ENCODE measurements at regions not wholly inside any gene's neighbourhood (a gene's known extent, or its start where the extent isn't known, plus 50 kb on each side); places are given as distances from the start of the nearest gene placed in this dataset.
A peak's percentile ranks its signal among the peaks of the same experiment; 100 is the strongest.

DNA sequence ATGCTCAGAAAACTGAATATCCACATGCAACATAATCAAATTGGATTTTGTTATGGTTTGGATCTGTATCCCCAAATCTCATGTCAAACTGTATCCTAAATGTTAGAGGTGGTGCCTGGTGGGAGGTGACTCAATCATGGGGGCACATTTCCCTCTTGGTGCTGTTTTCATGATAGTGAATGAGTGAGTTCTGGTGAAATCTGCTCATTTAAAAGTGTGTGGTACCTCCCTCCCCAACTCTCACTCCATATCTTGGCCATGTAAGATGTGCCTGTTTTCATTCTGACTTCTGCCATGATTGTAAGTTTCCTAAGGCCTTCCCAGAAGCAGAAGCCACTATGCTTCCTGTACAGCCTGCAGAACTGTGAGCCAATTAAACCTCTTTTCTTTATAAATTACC lies 239.6 kb upstream of the KLF14 start:
- DNase-seq, result no peak

DNA sequence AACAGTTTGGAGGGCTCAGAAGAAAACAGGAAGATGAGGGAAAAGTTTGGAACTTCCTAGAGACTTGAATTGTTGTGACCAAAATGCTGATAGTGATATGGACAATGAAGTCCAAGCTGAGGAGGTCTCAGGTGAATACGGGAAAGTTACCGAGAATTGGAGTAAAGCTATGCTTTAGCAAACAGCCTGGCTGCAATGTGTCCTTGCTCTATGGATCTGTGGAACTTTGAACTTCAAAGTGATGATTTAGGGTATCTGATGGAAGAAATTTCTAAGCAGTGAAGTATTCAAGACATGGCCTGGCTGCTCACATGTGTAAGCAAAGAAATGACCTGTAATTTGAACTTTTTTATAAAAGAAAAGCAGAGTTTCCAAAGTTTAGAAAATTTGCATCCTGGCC lies 240.2 kb upstream of the KLF14 start:
- DNase-seq, result no peak

DNA sequence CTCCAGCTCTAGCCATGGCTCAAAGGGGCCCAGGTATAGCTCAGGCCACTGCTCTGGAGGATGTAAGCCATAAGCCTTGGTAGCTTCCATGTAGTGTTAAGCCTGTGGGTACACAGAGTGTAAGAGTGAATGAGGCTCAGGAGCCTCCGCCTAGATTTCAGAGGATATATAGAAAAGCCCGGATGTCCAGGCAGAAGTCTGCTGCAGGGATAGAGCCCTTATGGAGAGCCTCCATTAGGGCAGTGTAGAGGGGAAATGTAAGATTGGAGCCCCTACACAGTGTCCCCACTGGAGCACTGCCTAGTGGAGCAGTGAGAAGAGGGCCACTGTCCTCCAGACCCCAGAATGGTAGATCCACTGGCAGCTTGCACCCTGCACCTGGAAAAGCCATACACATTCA lies 240.8 kb upstream of the KLF14 start:
- DNase-seq, result no peak

DNA sequence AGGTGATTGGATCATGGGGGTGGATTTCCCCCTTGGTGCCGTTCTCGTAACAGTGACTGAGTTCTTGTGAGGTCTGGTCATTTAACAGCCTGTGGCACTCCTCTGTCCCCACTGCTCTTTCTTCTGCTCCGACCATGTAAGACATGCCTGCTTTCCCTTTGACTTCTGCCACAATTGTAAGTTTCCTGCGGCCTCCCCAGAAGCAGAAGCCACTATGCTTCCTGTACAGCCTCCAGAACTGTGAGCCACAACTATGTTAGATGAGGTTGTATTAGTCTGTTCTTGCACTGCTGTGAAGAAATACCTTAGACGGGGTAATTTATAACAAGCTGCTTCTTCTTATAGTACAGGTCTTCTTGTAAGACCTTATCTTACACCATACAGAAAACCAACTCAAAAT lies 241.7 kb upstream of the KLF14 start:
- no peak for DNase-seq

- DNase-seq, result peak; percentile 38
These were observed 248.2 kb upstream of the KLF14 start for GRCh38 chr7:130982160-130982638.

DNA sequence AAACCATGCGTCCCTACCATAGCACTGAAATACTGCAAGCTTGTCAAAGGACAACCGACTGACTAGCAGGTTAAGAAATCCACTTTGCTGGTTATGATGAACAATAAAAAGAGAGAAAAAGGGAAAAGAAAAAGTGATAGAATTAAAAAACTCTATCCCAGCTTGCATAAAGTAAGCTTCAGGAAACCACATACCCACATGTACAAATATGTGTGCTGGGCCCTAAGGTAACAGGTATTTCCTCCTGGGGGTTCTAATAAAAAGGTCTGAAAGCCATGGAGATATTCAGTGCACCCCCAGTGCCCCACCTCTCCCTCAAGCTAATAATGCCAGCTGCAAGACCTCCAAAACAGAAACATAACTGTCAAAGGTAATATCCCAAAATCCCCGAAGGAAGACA lies 248.6 kb upstream of the KLF14 start:
- DNase-seq, result no peak

GRCh38 chr7:130985361-130985760 lies 251.4 kb upstream of the KLF14 start:
- no peak for DNase-seq

DNA sequence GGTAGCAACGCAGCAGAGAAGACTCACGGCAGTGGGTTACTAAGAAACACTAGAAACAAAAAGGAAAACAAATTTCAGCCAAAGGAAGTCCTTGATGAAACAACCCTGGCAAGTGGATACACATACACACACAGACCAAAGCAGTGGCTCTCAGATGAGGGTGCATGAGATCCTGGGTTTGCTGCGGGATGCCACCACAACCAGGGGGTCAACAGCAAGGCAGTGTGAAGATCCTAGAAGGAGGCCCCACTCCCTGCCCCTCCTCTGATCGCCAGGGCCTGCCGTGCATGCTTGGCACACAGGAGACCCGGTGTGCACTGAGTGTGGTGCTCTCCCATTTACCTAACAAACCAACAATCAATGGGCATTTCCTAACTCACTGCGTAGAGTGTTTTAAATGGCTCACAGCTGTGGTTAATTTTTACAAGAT lies 252.3 kb upstream of the KLF14 start:
- no peak for DNase-seq

DNA sequence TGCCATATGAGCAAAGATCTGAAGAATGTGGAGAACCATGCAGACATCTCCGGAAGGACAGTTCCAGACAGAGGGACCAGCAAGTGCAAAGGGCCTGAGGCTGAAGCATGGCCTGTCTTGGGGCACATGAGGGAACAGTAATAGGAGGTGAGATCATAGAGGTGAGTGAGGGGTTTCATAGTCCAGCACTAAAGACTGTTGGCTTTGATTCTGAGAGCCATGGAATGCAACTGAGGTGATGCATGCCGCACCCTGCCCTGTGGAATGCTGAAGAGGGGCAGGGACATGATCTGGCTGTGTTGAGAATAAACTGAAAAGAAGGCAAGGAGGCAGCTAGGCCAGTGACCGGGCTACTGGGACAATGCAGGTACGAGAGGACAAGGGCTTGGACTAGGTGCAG lies 253.1 kb upstream of the KLF14 start:
- no peak for DNase-seq

- DNase-seq, result no peak
These were observed 254.4 kb upstream of the KLF14 start for GRCh38 chr7:130988443-130988842.

DNA sequence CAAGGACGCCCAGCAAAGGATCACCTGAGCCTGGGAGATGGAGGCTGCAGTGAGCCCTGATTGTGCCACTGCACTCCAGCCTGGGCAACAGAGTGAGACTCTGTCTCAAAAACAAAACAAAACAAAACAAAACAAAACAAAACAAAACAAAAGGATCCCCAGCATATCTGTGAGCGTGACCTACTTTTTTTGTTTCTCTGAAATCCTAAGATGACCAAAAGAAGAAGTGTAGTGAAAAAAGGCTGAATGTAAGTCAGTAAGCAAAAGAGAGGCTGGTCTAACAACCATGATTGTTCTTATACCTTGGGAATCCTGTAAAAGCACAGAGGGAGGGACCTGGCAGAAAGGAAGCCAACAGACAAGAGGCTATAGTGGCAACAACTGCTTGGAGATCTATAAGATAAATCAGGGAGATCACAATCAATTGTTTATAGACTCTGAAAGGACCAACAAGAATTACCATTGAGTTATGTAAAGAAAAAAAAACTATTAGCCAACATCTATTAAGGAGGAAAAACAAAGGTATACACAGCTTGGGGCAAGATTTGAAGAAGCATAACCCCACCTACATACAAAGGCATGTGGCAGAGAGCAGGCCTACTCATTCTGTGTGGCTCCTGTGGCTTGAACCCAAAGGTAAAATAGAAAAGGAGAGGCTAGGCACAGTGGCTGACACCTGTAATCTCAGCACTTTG lies 255.2 kb upstream of the KLF14 start:
- DNase-seq, result no peak

- DNase-seq, result no peak
These were observed 256.3 kb upstream of the KLF14 start for GRCh38 chr7:130990178-130990832.

DNA sequence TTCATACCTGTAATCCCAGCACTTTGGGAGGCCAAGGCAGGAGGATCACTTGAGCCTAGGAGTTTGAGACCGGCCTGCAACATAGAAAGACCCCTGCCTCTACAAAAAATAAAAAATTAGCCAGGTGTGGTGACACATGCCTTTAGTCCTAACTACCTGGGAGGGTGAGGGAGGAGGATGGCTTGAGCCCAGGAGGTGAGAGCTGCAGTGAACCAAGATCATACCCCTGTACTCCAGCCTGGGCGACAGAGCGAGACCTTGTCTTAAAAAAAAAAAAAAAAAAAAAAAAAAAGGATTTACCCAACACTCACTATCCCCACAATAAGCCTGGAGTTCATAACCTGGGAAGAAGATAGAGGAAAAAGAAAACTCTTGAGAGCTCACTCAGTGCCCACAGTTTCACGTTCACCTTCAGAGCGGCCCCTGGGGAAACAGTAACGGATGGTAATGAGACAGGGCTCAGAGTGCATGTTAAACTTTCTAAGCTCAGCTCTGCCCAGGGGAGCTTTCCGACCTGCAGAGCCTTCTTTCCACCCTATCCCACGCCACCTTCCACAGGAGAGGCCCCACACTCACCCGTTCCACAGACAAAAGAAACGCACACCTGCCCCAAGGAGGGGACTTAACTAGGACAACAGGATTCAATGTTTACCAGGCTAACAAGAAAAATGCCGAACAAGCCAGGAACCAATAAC lies 259.8 kb upstream of the KLF14 start:
- DNase-seq, result no peak

- no peak for DNase-seq
These were observed 260.5 kb upstream of the KLF14 start for GRCh38 chr7:130994378-130995115.

DNA sequence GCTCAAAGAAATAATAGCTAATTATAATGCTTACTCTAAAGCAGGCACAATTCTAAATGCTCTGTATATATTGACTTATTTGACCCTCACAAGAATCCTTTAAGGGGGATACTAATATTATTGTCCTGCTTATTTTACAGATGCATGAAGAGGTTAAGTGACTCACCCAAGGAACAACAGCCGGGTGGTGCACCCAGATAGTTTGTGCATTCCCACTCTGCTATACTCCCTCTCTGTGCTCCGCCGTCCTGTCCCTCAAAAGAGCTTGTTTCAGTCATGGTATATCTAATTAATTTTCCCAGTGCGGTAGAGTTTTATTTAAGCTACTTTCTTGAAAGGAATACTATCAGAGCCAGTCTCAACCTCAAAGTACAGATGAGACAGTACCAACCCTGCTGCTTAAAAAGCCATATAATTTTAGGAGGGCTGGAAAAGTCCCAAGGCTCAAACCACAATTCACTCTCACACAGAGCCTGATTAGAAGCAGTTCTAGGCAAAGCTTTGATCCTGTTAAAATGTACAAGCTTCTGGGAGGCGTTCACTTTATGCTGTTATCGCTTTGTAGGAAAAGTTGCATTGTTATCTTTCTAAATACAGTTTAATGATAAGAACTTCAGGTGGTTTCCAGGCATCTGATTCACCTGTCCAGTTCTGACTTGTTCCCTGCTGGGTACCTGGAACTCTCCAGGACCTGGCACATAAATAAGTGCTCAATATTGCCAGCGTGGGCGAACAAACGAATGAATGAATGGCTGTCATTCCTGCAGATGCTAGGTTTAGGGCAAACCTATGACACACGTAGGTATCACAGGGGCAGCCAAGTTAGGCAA lies 261.5 kb upstream of the KLF14 start:
- DNase-seq, result no peak

DNA sequence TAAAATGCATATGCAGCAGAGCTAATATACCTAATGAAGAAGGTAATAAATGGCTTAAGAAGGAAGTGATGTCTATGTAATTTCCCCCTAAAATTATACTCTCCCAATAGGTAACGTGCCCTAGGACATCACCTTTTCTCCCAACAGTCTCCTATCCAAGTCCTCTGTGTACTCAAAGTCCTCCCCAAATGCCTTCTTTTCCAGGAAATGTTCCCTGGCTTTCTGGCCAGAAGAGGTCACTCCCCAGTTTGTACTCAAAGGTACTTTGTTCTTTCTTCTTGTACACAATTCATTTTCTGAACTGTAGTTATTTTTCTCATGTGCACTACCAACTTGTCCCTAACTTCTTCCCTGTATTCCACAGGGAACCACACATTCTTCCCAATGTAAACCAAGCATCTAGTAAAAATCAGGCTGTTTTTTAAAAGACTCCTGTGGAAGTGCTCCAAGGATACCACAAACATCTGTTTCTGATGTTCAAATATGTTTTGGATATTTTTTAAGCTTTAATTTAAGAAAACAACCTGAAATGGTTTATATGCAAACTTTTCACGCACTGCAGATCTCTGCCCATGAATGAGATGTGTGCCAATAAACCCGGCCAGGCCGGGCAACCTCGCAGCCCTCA lies 262.3 kb upstream of the KLF14 start:
- no peak for DNase-seq

DNA sequence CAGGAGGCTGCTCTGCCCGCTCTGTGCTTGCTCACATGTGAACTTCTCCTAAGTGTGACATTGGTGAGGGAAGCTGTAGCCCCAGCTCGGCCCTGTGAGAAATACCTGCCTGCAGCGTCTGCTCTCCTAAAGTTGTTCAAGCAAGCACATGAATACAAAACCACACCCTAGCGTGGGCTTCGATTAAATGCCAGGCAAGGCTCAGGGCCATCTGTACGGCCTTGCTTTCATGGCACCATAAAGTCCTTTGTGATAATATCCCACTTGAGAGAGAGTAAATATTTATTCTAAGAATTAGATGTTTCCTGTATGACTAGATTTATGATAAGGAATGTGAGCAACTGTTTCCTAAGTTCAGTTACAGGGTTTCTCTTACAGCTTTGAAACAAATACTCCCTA lies 262.8 kb upstream of the KLF14 start:
- DNase-seq, result peak; percentile 65

DNA sequence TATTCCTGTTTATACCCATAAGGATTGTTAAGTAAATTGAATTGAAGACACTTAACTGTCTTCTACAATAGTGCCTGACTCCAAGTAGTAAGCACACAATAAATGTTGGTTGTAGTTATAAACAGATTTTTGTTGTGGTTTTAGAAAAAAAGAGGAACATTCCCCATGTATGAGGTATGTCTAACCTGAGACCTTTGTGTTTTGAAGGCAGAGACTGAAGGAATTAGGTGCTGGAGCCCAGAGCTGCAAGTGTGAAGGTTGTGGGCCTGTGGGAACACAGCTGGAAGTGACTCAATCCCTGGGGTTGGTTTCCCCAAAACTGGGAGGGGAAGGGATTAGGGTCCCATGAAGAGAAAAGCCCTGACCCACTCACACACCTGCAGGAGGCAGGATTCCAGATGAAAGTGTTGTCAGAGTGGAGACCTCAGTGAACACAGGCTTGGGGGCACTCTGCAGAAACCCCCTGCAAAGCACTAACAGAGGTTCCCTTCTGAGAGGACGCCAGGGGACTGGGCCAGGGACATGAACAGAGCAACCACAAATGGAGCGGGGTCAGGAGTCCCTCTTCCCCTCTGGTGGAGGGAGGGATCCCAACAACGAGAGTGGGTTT lies 265.1 kb upstream of the KLF14 start:
- DNase-seq, result no peak

DNA sequence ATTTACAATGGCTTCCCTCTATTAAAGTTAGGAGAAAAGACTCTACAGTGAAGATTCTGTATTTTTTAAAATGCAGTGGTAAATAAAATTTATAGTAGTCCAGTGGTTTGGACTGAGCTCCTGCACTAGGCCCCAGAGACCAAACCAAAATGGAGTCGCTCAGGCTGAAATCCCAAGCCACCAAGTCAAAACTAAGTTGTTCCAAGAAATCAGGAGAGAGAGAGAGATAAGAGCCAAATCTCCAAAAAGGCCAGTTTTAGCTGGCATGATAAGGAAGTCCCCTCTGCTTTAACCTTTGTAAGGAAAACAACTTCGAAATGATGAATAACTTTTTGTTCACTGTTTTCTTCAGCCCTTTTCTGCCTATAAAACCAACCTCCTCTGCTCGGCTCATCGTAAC lies 265.9 kb upstream of the KLF14 start:
- no peak for DNase-seq

DNA sequence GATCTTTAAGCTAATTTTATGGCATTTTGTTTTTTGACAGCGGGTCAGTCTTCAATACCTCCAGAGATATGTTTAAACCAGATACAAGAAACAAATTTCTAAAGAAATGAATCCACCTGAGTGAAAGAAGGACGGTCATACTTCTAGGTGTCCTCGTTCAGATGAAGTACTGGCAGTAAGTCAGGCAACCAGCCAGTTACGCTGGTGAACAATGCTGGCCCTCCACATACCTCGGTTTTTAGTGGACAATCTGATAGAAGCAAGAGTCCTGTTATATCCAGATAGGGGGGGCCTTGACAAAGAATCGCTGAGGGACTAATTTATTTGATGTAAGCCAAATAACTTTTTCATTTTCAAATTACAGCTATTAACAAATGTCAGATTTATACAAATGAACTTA lies 266.4 kb upstream of the KLF14 start:
- DNase-seq, result no peak

GRCh38 chr7:131000873-131001272 lies 266.9 kb upstream of the KLF14 start:
- no peak for DNase-seq

DNA sequence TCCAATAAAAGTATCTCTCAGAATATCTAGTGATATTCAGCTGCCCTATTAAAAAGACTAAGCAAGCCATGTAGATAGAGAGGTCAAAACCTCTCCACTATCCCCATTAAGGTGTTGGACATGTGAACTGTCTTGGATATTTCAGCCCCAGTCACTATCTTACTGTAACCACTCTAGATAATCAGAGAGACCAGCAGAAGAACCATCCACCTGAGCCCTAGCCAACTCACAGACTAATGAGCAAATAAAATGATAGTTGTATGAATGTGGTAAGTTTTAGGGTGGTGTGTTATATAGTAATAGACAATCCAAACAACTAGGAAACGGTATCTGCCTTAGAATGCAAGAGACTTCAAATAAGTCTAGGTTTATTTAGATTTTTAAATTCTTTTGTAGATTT lies 268.6 kb upstream of the KLF14 start:
- DNase-seq, result no peak
